ENCODE measurements at regions not wholly inside any gene's neighbourhood (a gene's known extent, or its start where the extent isn't known, plus 50 kb on each side); places are given as distances from the start of the nearest gene placed in this dataset.

DNA sequence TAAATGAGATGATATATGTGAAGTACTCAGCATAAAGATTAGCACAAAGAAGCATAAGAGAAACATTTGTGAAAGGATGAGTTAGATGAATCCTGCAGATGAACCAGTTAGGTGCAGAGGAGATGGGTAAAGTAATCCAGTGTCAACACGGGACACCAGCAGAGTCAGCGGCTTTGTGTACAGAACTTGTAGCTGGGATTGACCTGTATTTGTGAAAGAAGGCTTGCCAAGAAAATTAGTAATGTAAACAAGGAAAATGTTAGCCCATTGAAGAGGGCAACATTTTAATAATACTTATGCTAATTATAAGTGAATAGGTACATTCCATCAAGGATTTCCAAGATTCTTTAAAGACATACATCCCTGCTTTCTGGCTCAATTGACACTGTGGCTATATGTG, 255.7 kb downstream of the PTEN start:
- TF ChIP-seq ZNF263 (CRISPR knock-in tag; IDR thresholded peaks at IDR 0.05; ENCODE audit: low read depth) (no peak), SP1 (CRISPR knock-in tag; conservative IDR thresholded peaks at IDR 0.05) (no peak), IRF2 (CRISPR knock-in tag; IDR thresholded peaks at IDR 0.05; ENCODE audit: borderline replicate concordance, low read depth) (no peak), CREM (CRISPR knock-in tag; IDR thresholded peaks at IDR 0.05) (no peak), PRRX2 (CRISPR knock-in tag; IDR thresholded peaks at IDR 0.05) (no peak), TCF7 (CRISPR knock-in tag; IDR thresholded peaks at IDR 0.05; ENCODE audit: low read depth) (no peak), FOXP1 (CRISPR knock-in tag; IDR thresholded peaks at IDR 0.05; ENCODE audit: borderline replicate concordance) (no peak), KAT7 (CRISPR knock-in tag; IDR thresholded peaks at IDR 0.05; ENCODE audit: borderline replicate concordance) (no peak), ZNF416 (CRISPR knock-in tag; IDR thresholded peaks at IDR 0.05) (no peak), JAZF1 (CRISPR knock-in tag; IDR thresholded peaks at IDR 0.05) (no peak)
- TF ChIP-seq, protein P1, sequence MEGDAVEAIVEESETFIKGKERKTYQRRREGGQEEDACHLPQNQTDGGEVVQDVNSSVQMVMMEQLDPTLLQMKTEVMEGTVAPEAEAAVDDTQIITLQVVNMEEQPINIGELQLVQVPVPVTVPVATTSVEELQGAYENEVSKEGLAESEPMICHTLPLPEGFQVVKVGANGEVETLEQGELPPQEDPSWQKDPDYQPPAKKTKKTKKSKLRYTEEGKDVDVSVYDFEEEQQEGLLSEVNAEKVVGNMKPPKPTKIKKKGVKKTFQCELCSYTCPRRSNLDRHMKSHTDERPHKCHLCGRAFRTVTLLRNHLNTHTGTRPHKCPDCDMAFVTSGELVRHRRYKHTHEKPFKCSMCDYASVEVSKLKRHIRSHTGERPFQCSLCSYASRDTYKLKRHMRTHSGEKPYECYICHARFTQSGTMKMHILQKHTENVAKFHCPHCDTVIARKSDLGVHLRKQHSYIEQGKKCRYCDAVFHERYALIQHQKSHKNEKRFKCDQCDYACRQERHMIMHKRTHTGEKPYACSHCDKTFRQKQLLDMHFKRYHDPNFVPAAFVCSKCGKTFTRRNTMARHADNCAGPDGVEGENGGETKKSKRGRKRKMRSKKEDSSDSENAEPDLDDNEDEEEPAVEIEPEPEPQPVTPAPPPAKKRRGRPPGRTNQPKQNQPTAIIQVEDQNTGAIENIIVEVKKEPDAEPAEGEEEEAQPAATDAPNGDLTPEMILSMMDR (IDR thresholded peaks at IDR 0.05), result no peak
- TF ChIP-seq, protein P2, sequence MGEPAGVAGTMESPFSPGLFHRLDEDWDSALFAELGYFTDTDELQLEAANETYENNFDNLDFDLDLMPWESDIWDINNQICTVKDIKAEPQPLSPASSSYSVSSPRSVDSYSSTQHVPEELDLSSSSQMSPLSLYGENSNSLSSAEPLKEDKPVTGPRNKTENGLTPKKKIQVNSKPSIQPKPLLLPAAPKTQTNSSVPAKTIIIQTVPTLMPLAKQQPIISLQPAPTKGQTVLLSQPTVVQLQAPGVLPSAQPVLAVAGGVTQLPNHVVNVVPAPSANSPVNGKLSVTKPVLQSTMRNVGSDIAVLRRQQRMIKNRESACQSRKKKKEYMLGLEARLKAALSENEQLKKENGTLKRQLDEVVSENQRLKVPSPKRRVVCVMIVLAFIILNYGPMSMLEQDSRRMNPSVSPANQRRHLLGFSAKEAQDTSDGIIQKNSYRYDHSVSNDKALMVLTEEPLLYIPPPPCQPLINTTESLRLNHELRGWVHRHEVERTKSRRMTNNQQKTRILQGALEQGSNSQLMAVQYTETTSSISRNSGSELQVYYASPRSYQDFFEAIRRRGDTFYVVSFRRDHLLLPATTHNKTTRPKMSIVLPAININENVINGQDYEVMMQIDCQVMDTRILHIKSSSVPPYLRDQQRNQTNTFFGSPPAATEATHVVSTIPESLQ (CRISPR knock-in tag; IDR thresholded peaks at IDR 0.05), result no peak
- TF ChIP-seq, protein P3, sequence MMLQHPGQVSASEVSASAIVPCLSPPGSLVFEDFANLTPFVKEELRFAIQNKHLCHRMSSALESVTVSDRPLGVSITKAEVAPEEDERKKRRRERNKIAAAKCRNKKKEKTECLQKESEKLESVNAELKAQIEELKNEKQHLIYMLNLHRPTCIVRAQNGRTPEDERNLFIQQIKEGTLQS (CRISPR knock-in tag; conservative IDR thresholded peaks at IDR 0.05), result no peak
